ENCODE measurements at regions not wholly inside any gene's neighbourhood (a gene's known extent, or its start where the extent isn't known, plus 50 kb on each side); places are given as distances from the start of the nearest gene placed in this dataset.

- DNase-seq (ENCODE audit: low spot score), result no peak
- Histone ChIP-seq H3K9me3 (ENCODE audit: low read length) (no peaks in the 10 kb centered on the region), H3K9me2 (ENCODE audit: insufficient read depth, low read length) (no peaks in the 10 kb centered on the region), H3K27ac (ENCODE audit: low read depth, low read length, poor library complexity, severe bottlenecking) (no peak overlapping the region), H3K36me3 (ENCODE audit: insufficient read depth, low read length) (no peaks in the 10 kb centered on the region), H3K4me3 (ENCODE audit: low read depth, low read length, poor library complexity, severe bottlenecking) (no peak overlapping the region), H3K4me1 (ENCODE audit: insufficient read depth, low read length, poor library complexity, severe bottlenecking) (no peaks in the 10 kb centered on the region), H3K79me2 (ENCODE audit: insufficient read depth, low read depth, low read length) (no peaks in the 10 kb centered on the region), H3K4me2 (ENCODE audit: low read length) (no peak overlapping the region), H4K20me1 (ENCODE audit: insufficient read depth, low read length) (no peaks in the 10 kb centered on the region), H2AFZ (ENCODE audit: low read length) (no peak overlapping the region)
- intact Hi-C loops (cut with micrococcal nuclease; ENCODE audit: unreplicated experiment), result no loop called here
- ChIA-PET CTCF (ENCODE audit: unreplicated experiment) (no interaction called here), POLR2A (no interaction called here)
- BruUV-seq (replicated peaks), result no TSS peak
- no peak for TF ChIP-seq CTCF (conservative IDR thresholded peaks at IDR 0.05; ENCODE audit: low read length)
- no peak for TF ChIP-seq EZH2phosphoT487 (IDR thresholded peaks at IDR 0.05; ENCODE audit: borderline replicate concordance, low read depth, low read length)
Measured at GRCh38 chr2:238576674-238577073, 149.9 kb downstream of the ASB1 start.

- ChIA-PET POLR2A (no interaction called here), CTCF (ENCODE audit: unreplicated experiment) (no interaction called here)
- Histone ChIP-seq H3K4me2 (ENCODE audit: low read length) (no peak overlapping the region), H4K20me1 (ENCODE audit: insufficient read depth, low read length) (no peaks in the 10 kb centered on the region), H3K27ac (ENCODE audit: low read depth, low read length, poor library complexity, severe bottlenecking) (no peak overlapping the region), H3K79me2 (ENCODE audit: insufficient read depth, low read depth, low read length) (no peaks in the 10 kb centered on the region), H3K9me3 (ENCODE audit: low read length) (no peaks in the 10 kb centered on the region), H3K4me3 (ENCODE audit: low read depth, low read length, poor library complexity, severe bottlenecking) (no peak overlapping the region), H3K36me3 (ENCODE audit: insufficient read depth, low read length) (no peaks in the 10 kb centered on the region), H3K4me1 (ENCODE audit: insufficient read depth, low read length, poor library complexity, severe bottlenecking) (no peaks in the 10 kb centered on the region), H3K9me2 (ENCODE audit: insufficient read depth, low read length) (no peaks in the 10 kb centered on the region), H2AFZ (ENCODE audit: low read length) (no peak overlapping the region)
- intact Hi-C loops (cut with micrococcal nuclease; ENCODE audit: unreplicated experiment), result no loop called here
- TF ChIP-seq EZH2phosphoT487 (IDR thresholded peaks at IDR 0.05; ENCODE audit: borderline replicate concordance, low read depth, low read length) (no peak), CTCF (conservative IDR thresholded peaks at IDR 0.05; ENCODE audit: low read length) (no peak)
- BruUV-seq (replicated peaks), result no TSS peak
- DNase-seq (ENCODE audit: low spot score), result no peak
Measured at GRCh38 chr2:238578256-238578655, 151.5 kb downstream of the ASB1 start.

GRCh38 chr2:238580486-238580885 is 153.8 kb downstream of the ASB1 start:
- H3K4me3 ChIP-seq (ENCODE audit: low read depth, low read length, poor library complexity, severe bottlenecking), result no peak overlapping the region
- POLR2A ChIA-PET, result no interaction called here
- no TSS peak for BruUV-seq (replicated peaks)
- CTCF ChIA-PET (ENCODE audit: unreplicated experiment), result no interaction called here
- H3K9me3 ChIP-seq (ENCODE audit: low read length), result no peaks in the 10 kb centered on the region
- H3K36me3 ChIP-seq (ENCODE audit: insufficient read depth, low read length), result no peaks in the 10 kb centered on the region
- TF ChIP-seq EZH2phosphoT487 (IDR thresholded peaks at IDR 0.05; ENCODE audit: borderline replicate concordance, low read depth, low read length), result no peak
- TF ChIP-seq CTCF (conservative IDR thresholded peaks at IDR 0.05; ENCODE audit: low read length), result no peak
- no peak overlapping the region for H3K4me2 ChIP-seq (ENCODE audit: low read length)
- no peak overlapping the region for H2AFZ ChIP-seq (ENCODE audit: low read length)
- no peak overlapping the region for H3K27ac ChIP-seq (ENCODE audit: low read depth, low read length, poor library complexity, severe bottlenecking)
- H3K9me2 ChIP-seq (ENCODE audit: insufficient read depth, low read length), result no peaks in the 10 kb centered on the region
- H4K20me1 ChIP-seq (ENCODE audit: insufficient read depth, low read length), result no peaks in the 10 kb centered on the region
- DNase-seq (ENCODE audit: low spot score), result no peak
- intact Hi-C loops (cut with micrococcal nuclease; ENCODE audit: unreplicated experiment), result no loop called here
- H3K4me1 ChIP-seq (ENCODE audit: insufficient read depth, low read length, poor library complexity, severe bottlenecking), result no peaks in the 10 kb centered on the region
- H3K79me2 ChIP-seq (ENCODE audit: insufficient read depth, low read depth, low read length), result no peaks in the 10 kb centered on the region

All from OCI-LY7 (cell line).